Loucy (cell line): ENCODE measurements at regions not wholly inside any gene's neighbourhood (a gene's known extent, or its start where the extent isn't known, plus 50 kb on each side); places are given as distances from the start of the nearest gene placed in this dataset.

ENCODE experiments used
- H2AFZ ChIP-seq: fragments of 200-600 bp; sonication (generic); 2 replicates; pipeline ENCODE4 v1.6.0; 2016; ENCODE audit warnings: antibody characterized with exemption, mild to moderate bottlenecking, low read length, moderate library complexity
- H3F3A ChIP-seq: fragments of 200-600 bp; 2 replicates; pipeline ENCODE4 v1.6.0; 2016; ENCODE audit warnings: antibody characterized with exemption, low read depth, mild to moderate bottlenecking
- H3K27me3 ChIP-seq: fragments of 200-600 bp; sonication (generic); 2 replicates; pipeline ENCODE4 v1.6.1; 2014; ENCODE audit warnings: low read length, mild to moderate bottlenecking; ENCODE audit not compliant: insufficient read depth, poor library complexity, severe bottlenecking
- H3K36me3 ChIP-seq: fragments of 200-600 bp; sonication (generic); 2 replicates; pipeline ENCODE4 v1.6.1; 2016; ENCODE audit warnings: low read length; ENCODE audit not compliant: insufficient read depth
- H3K4me1 ChIP-seq: fragments of 200-600 bp; sonication (generic); 2 replicates; pipeline ENCODE4 v1.5.1; 2014; ENCODE audit warnings: low read length, mild to moderate bottlenecking; ENCODE audit not compliant: insufficient read depth, poor library complexity, severe bottlenecking
- H3K4me2 ChIP-seq: fragments of 200-600 bp; sonication (generic); 2 replicates; pipeline ENCODE4 v1.6.0; 2014; ENCODE audit warnings: antibody characterized with exemption, low read length, low read depth, mild to moderate bottlenecking; ENCODE audit not compliant: poor library complexity, severe bottlenecking
- H3K4me3 ChIP-seq: fragments of 200-600 bp; sonication (generic); 2 replicates; pipeline ENCODE4 v1.5.1; 2014; ENCODE audit warnings: low read length, mild to moderate bottlenecking, mixed read lengths; ENCODE audit not compliant: poor library complexity, severe bottlenecking
- H3K79me2 ChIP-seq: fragments of 200-600 bp; sonication (generic); 2 replicates; pipeline ENCODE4 v1.6.1; 2014; ENCODE audit warnings: low read length; ENCODE audit not compliant: insufficient read depth
- H3K9ac ChIP-seq: fragments of 200-600 bp; sonication (generic); 2 replicates; pipeline ENCODE4 v1.6.0; 2014; ENCODE audit warnings: mild to moderate bottlenecking, low read depth, low read length, moderate library complexity; ENCODE audit not compliant: poor library complexity, severe bottlenecking
- H3K9me2 ChIP-seq: fragments of 200-600 bp; sonication (generic); replicated peaks from 2 replicates; pipeline ENCODE4 v1.6.1; 2016; ENCODE audit warnings: low read depth, low read length, mixed read lengths
- H3K9me3 ChIP-seq: fragments of 200-600 bp; sonication (generic); 2 replicates; pipeline ENCODE4 v1.6.1; 2014; ENCODE audit warnings: mild to moderate bottlenecking, antibody characterized with exemption, low read length, low read depth; ENCODE audit not compliant: insufficient read depth
- H4K20me1 ChIP-seq: fragments of 200-600 bp; sonication (generic); 2 replicates; pipeline ENCODE4 v1.6.0; 2014; ENCODE audit warnings: antibody characterized with exemption, low read length, mild to moderate bottlenecking; ENCODE audit not compliant: insufficient read depth, poor library complexity, severe bottlenecking
- EZH2phosphoT487 ChIP-seq: fragments of 200-600 bp; IDR thresholded peaks from 2 replicates; pipeline ENCODE4 v1.6.1; 2018; ENCODE audit warnings: antibody characterized with exemption, mild to moderate bottlenecking, moderate library complexity, borderline replicate concordance
- TF ChIP-seq, protein P1 (sequence below): fragments of 200-600 bp; sonication (generic); conservative IDR thresholded peaks from 2 replicates; pipeline ENCODE4 v1.5.1; 2014; ENCODE audit warnings: mild to moderate bottlenecking, antibody characterized with exemption, low read length

DNA sequence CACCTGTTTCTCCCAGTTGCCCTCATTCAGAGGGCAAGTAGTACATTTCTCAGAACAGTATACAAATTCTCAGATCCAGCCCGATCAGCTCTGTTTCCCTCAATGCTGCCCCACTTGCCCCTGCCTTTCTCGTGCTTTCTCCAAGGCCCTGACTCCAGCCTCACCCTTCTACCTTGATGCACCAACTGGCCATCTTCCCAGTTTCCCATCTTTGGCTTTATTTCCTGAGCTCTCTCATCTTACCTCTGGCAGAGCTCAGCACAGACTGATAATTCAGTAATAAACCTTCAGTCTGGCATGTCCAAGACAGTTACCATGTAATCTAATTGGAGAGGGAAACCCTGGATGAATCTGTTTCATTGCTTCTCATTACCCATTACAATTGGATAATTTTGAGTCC is 184.5 kb upstream of the ISX start:
- Histone ChIP-seq H3K27me3 (no peaks in the 10 kb centered on the region), H3K36me3 (no peaks in the 10 kb centered on the region), H3F3A (no peaks in the 10 kb centered on the region), H4K20me1 (no peaks in the 10 kb centered on the region), H3K4me1 (no peaks in the 10 kb centered on the region), H3K4me3 (no peak overlapping the region), H3K4me2 (no peak overlapping the region), H2AFZ (no peak overlapping the region), H3K9me3 (no peaks in the 10 kb centered on the region), H3K79me2 (no peaks in the 10 kb centered on the region), H3K9ac (no peak overlapping the region), H3K9me2 (no peaks in the 10 kb centered on the region)
- TF ChIP-seq EZH2phosphoT487, result no peak

DNA sequence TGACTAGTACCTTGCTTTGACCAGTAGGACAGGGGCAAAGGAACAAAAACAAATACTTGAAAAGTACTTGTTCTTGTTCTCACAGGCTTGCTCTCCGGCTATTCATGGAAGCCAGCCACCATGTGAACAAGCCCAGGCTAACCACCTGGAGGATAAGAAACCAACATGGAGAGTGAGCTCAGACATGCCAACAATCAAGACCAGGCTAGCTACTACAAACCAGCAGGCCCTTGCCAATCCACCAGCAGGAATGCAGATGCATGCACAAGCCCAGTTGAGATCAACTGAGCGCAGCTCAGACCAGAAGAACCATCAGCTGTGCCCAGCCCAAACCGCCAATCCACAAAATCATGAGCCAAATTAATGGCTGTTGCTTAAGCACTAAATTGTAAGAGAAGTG is 180.1 kb upstream of the ISX start:
- Histone ChIP-seq H3K4me1 (no peaks in the 10 kb centered on the region), H3K9me2 (no peaks in the 10 kb centered on the region), H3K79me2 (no peaks in the 10 kb centered on the region), H3K27me3 (no peaks in the 10 kb centered on the region), H2AFZ (no peak overlapping the region), H3F3A (no peaks in the 10 kb centered on the region), H3K9me3 (no peaks in the 10 kb centered on the region; the same call in 1 of the 2 replicates), H3K4me3 (no peak overlapping the region), H3K4me2 (no peak overlapping the region), H3K36me3 (no peaks in the 10 kb centered on the region), H4K20me1 (no peaks in the 10 kb centered on the region), H3K9ac (no peak overlapping the region)
- TF ChIP-seq, protein P1, sequence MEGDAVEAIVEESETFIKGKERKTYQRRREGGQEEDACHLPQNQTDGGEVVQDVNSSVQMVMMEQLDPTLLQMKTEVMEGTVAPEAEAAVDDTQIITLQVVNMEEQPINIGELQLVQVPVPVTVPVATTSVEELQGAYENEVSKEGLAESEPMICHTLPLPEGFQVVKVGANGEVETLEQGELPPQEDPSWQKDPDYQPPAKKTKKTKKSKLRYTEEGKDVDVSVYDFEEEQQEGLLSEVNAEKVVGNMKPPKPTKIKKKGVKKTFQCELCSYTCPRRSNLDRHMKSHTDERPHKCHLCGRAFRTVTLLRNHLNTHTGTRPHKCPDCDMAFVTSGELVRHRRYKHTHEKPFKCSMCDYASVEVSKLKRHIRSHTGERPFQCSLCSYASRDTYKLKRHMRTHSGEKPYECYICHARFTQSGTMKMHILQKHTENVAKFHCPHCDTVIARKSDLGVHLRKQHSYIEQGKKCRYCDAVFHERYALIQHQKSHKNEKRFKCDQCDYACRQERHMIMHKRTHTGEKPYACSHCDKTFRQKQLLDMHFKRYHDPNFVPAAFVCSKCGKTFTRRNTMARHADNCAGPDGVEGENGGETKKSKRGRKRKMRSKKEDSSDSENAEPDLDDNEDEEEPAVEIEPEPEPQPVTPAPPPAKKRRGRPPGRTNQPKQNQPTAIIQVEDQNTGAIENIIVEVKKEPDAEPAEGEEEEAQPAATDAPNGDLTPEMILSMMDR, result no peak
- no peak for TF ChIP-seq EZH2phosphoT487

DNA sequence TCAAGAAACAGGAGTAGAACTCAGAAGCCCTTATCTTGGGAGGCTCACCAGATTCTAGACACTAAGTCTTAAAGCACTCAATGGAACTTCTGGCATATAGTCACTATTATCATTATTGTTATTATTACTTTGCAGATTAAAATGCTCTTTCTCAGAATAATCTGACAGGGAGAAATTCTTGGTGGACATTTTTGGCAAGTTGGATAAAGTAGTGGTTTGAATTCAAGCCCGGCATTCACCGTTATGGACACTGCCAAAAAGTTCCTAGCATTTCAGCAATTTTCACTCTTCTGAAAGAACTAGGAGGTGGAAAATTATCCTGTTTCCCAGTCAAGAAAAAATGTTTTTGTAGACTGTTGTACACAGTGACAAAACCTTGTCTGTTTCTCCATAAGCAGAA is 179.6 kb upstream of the ISX start:
- Histone ChIP-seq H3K9me3 (no peaks in the 10 kb centered on the region; the same call in 1 of the 2 replicates), H3K9me2 (no peaks in the 10 kb centered on the region), H4K20me1 (no peaks in the 10 kb centered on the region), H3K27me3 (no peaks in the 10 kb centered on the region), H3K4me1 (no peaks in the 10 kb centered on the region), H3K36me3 (no peaks in the 10 kb centered on the region), H2AFZ (no peak overlapping the region), H3K9ac (no peak overlapping the region), H3K4me3 (no peak overlapping the region), H3F3A (no peaks in the 10 kb centered on the region), H3K4me2 (no peak overlapping the region), H3K79me2 (no peaks in the 10 kb centered on the region)
- TF ChIP-seq, protein P1, result no peak
- no peak for TF ChIP-seq EZH2phosphoT487

- H3F3A ChIP-seq, result no peaks in the 10 kb centered on the region
- H3K36me3 ChIP-seq, result no peaks in the 10 kb centered on the region
- H4K20me1 ChIP-seq, result no peaks in the 10 kb centered on the region
- no peak overlapping the region for H3K4me3 ChIP-seq
- no peak overlapping the region for H3K4me2 ChIP-seq
- no peak overlapping the region for H2AFZ ChIP-seq
- no peaks in the 10 kb centered on the region; the same call in 1 of the 2 replicates for H3K9me3 ChIP-seq
- H3K79me2 ChIP-seq, result no peaks in the 10 kb centered on the region
- no peaks in the 10 kb centered on the region for H3K27me3 ChIP-seq
- no peaks in the 10 kb centered on the region for H3K9me2 ChIP-seq
- no peak for TF ChIP-seq EZH2phosphoT487
- TF ChIP-seq, protein P1, result no peak
- H3K9ac ChIP-seq, result no peak overlapping the region
- no peaks in the 10 kb centered on the region for H3K4me1 ChIP-seq
Observed at GRCh38 chr22:34886812-34887211, 179.1 kb upstream of the ISX start.
